Dendritic cell treated with granulocyte-macrophage colony-stimulating factor and Interleukin-4, amounts not matched to agents 40 ng/mL and 50 ng/mL, for 4 days (primary cell): ENCODE measurements at regions not wholly inside any gene's neighbourhood (a gene's known extent, or its start where the extent isn't known, plus 50 kb on each side); places are given as distances from the start of the nearest gene placed in this dataset.
"Not testable (repeated sequence)": the region's sequence is repeated elsewhere in the genome, so short reads cannot be mapped to it uniquely, and the experiment has no call there.

Experiments
- H3K27ac Mint-ChIP-seq: one replicate; pipeline ENCODE4 v1.8.0; 2022; ENCODE audit warnings: mild to moderate bottlenecking, mixed read lengths
- H3K27me3 Mint-ChIP-seq: one replicate; pipeline ENCODE4 v1.8.0; 2022; ENCODE audit warnings: mild to moderate bottlenecking, mixed read lengths
- H3K36me3 Mint-ChIP-seq: one replicate; pipeline ENCODE4 v1.8.0; 2022; ENCODE audit warnings: low read depth, mixed read lengths
- H3K4me1 Mint-ChIP-seq: one replicate; pipeline ENCODE4 v1.8.0; 2022; ENCODE audit warnings: low read depth, mixed read lengths
- H3K4me3 Mint-ChIP-seq: one replicate; pipeline ENCODE4 v1.8.0; 2022; ENCODE audit warnings: mild to moderate bottlenecking, moderate library complexity, mixed read lengths
- H3K9me3 Mint-ChIP-seq: one replicate; pipeline ENCODE4 v1.8.0; 2022; ENCODE audit warnings: mixed read lengths
- intact Hi-C: fragments of 100-400 bp; cut with micrococcal nuclease; formaldehyde crosslinking; loops from one replicate; pipeline ENCODE4 v1.15.0; 2022

DNA sequence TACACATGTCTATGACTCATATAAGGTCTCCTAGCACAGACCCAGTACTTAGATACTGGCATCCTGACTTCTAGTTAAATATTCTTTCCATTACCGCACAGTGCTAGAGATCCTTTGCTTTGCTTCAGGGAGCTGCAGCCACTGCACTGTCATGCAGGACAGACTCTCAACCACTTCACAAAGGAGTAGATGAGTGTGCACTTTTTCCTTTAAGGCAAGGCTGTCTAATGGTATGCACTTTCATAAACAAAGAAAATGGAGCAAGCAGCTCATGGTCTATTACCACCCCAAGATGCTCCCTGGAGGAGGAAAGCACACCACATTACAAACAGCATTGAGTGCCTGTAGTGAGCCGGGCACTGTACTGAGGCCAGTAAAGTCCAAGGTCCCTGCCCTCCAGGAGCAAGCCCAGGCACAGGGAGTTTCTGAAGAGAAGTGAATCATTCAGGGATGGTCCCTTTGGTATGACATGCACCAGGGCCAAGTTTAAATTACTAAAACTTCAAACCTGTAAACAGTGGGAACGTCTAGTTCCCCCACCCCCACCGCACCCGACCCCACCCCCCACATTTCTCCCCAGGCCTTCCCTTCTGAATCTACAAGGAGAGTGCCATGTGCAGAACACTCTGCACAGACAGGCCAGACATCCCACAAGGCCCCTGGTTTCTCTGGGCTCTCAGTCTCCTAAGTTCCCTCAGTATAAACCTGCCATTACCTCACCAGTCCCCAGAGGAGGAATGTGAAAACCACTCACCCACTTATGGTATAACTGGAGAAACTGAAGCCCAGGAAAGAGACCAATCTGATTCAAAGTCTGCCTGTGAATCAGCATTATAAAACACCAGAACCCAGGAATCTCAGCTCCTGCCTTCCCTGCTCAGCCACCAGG, 107.8 kb upstream of the BCL6 start:
- Mint-ChIP-seq H3K4me3 (no peak overlapping the region), H3K4me1 (peaks cover 33% of the 10 kb centered on the region), H3K27me3 (no peaks in the 10 kb centered on the region), H3K27ac (peak overlapping the region; percentile 37), H3K36me3 (no peaks in the 10 kb centered on the region), H3K9me3 (no peaks in the 10 kb centered on the region)
- intact Hi-C loops: no loop called here

DNA sequence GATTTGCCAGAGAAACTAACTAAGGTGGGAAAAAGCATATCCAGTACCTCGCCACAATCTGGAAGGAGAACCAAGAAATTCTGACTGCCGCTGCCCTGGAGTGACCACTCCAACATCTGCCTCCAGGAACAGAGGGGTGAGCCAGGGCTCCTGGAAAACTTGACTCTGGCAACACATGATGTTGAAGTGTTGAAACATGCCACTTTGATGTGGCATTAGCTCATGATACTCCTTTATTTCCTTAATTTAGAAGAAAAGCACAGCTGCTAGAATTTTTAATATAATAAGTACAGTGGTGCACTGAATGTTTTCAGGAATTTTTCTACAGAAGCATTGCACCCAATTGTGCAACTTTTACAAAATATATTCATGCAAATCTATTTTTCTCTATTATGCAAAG, 109.9 kb upstream of the BCL6 start:
- Mint-ChIP-seq H3K9me3 (no peaks in the 10 kb centered on the region), H3K27ac (no peak overlapping the region), H3K36me3 (no peaks in the 10 kb centered on the region), H3K4me1 (peaks cover 28% of the 10 kb centered on the region), H3K27me3 (no peaks in the 10 kb centered on the region), H3K4me3 (no peak overlapping the region)
- intact Hi-C loops: no loop called here

DNA sequence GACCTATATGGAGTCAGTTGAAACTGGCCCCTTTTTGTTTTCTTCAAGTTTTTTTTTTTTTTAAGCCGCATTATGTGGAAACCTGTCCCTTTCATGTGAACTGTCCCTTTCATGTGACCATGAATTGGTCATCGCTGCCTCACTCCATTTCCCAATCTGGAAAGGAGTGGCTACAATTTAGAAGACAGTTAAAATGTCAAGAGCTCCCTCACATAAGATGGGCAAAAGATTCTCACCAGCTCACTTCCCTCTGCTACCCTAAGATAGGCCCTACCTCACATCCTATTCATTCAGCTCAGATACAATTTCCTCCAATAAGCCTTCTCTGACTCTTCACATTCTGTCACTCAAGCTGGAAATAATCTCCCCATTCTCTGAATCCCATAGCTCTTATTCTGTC, 111.3 kb upstream of the BCL6 start:
- peaks cover 17% of the 10 kb centered on the region for H3K4me1 Mint-ChIP-seq
- H3K4me3 Mint-ChIP-seq: no peak overlapping the region
- H3K27ac Mint-ChIP-seq: no peak overlapping the region
- H3K9me3 Mint-ChIP-seq: peaks cover 10% of the 10 kb centered on the region
- intact Hi-C loops: no loop called here
- no peaks in the 10 kb centered on the region for H3K36me3 Mint-ChIP-seq
- H3K27me3 Mint-ChIP-seq: no peaks in the 10 kb centered on the region

DNA sequence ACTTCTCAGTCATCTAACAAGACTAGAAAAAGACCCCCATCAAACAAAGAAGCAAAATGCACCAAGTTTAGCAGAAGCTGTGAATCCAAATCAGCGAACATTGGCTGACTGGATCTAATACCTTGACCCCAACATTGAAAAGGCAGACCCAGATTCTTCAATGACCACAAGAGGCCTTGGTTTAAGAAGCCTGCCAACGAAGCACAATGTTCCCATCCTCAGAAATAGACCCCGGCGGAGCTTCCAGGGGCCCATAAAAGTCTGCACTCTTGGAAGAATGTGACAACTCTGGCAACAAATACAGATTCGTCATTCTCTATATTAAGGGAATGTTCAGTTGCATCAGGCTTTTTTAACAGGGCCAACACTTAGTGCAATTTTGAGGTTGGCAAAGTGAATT, 112.8 kb upstream of the BCL6 start:
- intact Hi-C loops: no loop called here
- peaks cover 16% of the 10 kb centered on the region for H3K9me3 Mint-ChIP-seq
- no peak overlapping the region for H3K27ac Mint-ChIP-seq
- no peaks in the 10 kb centered on the region for H3K36me3 Mint-ChIP-seq
- peaks cover 17% of the 10 kb centered on the region for H3K4me1 Mint-ChIP-seq
- H3K4me3 Mint-ChIP-seq: no peak overlapping the region
- no peaks in the 10 kb centered on the region for H3K27me3 Mint-ChIP-seq

DNA sequence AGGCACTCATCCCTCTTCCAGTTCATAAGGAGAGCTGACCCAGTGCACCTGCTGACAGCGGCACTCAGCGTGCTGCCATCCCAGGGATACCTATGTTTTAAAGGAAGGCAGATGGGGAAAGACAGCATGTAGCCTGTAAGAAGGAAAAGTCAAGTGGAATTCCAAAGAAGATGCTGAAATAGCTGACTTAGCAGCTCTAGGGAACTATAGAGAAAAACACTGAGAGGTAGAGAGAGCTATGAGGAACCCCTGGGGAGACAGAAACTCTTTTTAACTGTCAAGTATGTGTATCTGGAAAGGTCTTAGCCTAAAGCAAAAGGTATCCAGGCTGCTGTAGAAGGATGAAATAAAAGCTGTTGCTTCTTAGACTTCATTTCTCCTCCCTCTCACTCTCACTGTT, 113.4 kb upstream of the BCL6 start:
- Mint-ChIP-seq H3K36me3 (no peaks in the 10 kb centered on the region), H3K4me3 (no peak overlapping the region), H3K27me3 (no peaks in the 10 kb centered on the region), H3K4me1 (peaks cover 11% of the 10 kb centered on the region), H3K9me3 (peaks cover 16% of the 10 kb centered on the region), H3K27ac (no peak overlapping the region)
- intact Hi-C loops: no loop called here

DNA sequence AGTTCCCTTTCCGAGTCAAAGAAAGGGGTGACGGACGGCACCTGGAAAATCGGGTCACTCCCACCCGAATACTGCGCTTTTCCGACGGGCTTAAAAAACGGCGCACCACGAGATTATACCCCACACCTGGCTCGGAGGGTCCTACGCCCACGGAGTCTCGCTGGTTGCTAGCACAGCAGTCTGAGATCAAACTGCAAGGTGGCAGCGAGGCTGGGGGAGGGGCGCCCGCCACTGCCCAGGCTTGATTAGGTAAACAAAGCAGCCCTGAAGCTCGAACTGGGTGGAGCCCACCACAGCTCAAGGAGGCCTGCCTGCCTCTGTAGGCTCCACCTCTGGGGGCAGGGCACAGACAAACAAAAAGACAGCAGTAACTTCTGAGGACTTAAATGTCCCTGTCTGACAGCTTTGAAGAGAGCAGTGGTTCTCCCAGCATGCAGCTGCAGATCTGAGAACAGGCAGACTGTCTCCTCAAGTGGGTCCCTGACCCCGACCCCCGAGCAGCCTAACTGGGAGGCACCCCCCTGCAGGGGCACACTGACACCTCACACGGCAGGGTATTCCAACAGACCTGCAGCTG, 117.5 kb upstream of the BCL6 start:
- intact Hi-C loops, H3K36me3 Mint-ChIP-seq, H3K27ac Mint-ChIP-seq, H3K4me1 Mint-ChIP-seq, H3K27me3 Mint-ChIP-seq: not testable (repeated sequence)
- Mint-ChIP-seq H3K9me3 (peaks cover 16% of the 10 kb centered on the region), H3K4me3 (peak overlapping the region; percentile 46)

DNA sequence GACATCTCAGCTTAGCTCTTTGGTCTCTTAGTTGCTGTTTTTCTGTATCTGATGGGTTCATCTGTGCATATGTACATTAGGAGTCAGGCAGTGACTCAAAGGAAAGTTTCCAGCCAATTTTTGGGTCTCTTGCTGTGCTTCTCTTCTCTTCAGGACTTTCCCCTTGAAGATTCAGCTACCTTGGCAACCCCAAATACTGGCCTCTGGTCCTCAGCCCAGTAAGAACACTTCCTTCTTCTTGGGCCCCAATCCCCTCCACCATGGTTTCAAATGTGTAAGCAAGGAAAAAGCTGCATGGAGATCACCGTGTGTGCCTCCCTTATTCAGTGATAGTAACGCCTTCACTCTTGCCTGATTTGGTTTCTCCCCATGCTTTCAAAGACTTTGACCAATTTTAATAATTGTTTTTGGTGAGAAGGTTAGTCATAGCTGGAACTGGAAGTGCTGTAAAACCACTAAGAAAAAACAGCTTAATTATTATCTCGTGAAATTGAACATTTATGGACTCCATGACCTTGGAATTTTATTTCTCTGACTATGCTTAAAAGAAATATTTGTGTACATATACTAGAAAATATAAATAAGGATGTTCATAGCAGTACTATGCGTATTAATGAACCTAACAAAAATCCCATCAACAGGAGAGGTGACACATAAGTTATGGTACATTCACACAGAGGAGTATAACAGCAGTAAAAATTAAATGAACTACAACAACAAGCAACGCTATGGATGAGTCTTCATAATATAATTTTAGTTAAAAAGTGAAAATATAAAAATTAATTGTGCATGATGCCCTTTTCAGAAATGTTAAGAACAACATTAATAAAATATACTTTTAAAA, 125.3 kb upstream of the BCL6 start:
- Mint-ChIP-seq H3K9me3 (no peaks in the 10 kb centered on the region), H3K4me1 (no peaks in the 10 kb centered on the region), H3K27ac (no peak overlapping the region), H3K36me3 (no peaks in the 10 kb centered on the region), H3K4me3 (no peak overlapping the region), H3K27me3 (no peaks in the 10 kb centered on the region)
- intact Hi-C loops: no loop called here

DNA sequence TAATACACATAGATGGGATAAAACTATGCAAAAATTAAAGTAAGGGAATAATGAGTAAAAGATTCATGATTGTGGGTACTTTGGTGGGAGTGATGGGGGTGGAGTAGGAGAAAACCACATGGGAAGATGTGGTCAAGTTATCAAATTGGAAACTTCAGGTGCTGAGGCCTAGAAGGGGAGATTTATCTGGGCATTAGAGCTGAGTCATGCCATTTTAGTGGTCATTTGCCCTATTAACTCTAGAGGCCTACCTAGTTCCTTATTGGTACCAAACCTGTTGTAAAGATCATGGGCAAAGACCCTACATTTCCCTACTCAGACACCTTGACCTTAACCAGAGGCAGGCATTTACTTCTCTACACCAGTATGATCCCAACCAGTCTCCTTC, 125.9 kb upstream of the BCL6 start:
- no peaks in the 10 kb centered on the region for H3K27me3 Mint-ChIP-seq
- no peaks in the 10 kb centered on the region for H3K36me3 Mint-ChIP-seq
- H3K27ac Mint-ChIP-seq: no peak overlapping the region
- no peaks in the 10 kb centered on the region for H3K9me3 Mint-ChIP-seq
- intact Hi-C loops: no loop called here
- no peak overlapping the region for H3K4me3 Mint-ChIP-seq
- peaks cover 4% of the 10 kb centered on the region for H3K4me1 Mint-ChIP-seq

DNA sequence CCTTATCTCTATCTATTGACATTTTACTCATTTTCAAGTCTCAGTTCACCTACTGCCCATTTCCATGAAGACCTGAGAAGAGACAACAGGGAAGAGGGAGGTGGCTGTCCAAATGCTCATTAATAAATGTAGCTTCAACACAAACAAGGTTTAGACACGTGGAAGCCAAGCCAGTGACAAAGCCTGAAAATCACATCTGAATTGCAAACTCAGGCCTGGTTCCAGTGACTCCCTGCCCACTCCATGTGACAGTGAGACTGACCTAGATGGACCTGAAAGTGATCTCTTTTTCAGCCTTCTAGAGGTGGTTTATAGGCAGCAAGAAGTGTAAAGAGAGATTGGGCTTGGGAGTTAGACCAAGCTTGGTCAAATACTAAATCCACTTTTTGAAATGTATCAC, 126.6 kb upstream of the BCL6 start:
- no peak overlapping the region for H3K27ac Mint-ChIP-seq
- H3K9me3 Mint-ChIP-seq: no peaks in the 10 kb centered on the region
- H3K4me3 Mint-ChIP-seq: no peak overlapping the region
- H3K4me1 Mint-ChIP-seq: peaks cover 5% of the 10 kb centered on the region
- no peaks in the 10 kb centered on the region for H3K27me3 Mint-ChIP-seq
- intact Hi-C loops: no loop called here
- no peaks in the 10 kb centered on the region for H3K36me3 Mint-ChIP-seq

DNA sequence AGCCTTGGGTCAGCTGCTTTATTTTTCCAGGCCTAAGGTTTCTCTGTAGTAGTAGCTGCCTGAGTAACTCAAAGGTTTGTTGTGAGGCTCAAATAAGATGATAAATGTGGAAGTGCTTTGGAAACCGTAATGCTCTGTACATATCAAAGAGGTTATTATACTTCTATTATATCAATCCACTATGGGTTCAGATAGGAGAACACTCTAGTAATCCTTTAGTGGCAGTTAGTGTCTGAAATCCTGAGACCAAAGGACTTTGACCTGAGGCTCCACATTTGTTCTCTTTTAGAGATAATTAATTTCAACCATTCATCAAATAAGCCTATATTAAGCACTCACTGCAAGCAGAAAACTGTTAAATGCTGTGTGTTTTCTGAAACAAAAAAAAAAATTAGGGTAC, 128.6 kb upstream of the BCL6 start:
- no peak overlapping the region for H3K27ac Mint-ChIP-seq
- no peaks in the 10 kb centered on the region for H3K9me3 Mint-ChIP-seq
- H3K27me3 Mint-ChIP-seq: no peaks in the 10 kb centered on the region
- H3K4me3 Mint-ChIP-seq: no peak overlapping the region
- H3K36me3 Mint-ChIP-seq: no peaks in the 10 kb centered on the region
- peaks cover 5% of the 10 kb centered on the region for H3K4me1 Mint-ChIP-seq
- intact Hi-C loops: no loop called here

DNA sequence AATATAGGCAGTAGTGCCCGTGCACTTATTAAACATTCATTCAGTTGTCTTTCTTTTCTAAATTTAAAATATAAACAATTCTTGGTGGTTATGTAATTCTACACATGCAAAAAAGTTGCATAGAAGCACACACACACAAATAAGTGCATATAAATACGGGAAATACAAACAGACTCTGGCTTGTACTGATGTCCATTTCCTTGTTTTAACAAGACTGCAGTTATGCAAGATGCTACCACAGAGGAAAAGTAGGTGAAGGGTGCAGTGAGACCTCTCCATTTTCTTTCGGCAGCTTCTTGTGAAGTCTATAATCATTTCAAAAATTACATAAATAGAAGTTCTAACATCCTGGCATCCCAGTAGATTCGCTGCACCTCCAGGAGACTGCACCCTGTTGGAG, 130.6 kb upstream of the BCL6 start:
- Mint-ChIP-seq H3K4me1 (peaks cover 5% of the 10 kb centered on the region), H3K27ac (no peak overlapping the region), H3K9me3 (no peaks in the 10 kb centered on the region), H3K4me3 (no peak overlapping the region), H3K36me3 (no peaks in the 10 kb centered on the region), H3K27me3 (no peaks in the 10 kb centered on the region)
- intact Hi-C loops: no loop called here

DNA sequence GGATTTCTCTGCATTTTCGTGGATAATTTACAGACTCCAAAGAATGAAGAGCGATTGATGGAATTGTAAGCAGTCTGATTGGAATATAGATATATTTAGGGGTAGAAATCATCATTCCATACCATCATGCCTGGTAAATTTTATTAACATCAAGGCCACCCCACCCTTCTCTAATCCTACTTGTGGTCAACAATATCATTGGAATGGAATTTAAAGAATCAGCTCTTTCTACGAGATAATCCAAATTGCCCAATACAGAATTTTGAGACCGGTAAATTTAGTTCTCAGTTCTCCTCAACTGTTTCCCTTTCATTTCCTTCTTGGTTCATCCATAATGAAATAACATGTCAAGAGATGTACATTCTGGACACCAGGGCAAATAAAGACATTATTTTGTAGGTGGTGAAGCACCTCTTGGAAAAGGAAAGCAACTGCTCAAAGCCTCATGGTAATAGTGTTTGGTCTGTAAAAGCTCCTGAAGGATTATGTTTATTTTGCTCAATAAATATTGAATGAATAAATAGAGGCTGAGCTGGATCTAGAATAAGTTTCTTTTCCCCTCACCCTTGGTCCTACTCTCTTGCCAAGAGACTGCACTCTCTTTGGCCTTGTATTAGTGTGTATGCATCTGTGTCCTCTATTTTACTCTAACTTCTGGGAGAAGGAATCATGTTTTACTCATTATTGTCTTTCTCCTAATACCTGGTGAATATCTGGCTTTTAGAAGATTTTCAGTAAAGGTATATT, 133.7 kb upstream of the BCL6 start:
- Mint-ChIP-seq H3K4me3 (no peak overlapping the region), H3K4me1 (peaks cover 5% of the 10 kb centered on the region), H3K9me3 (no peaks in the 10 kb centered on the region), H3K27me3 (no peaks in the 10 kb centered on the region), H3K27ac (no peak overlapping the region), H3K36me3 (no peaks in the 10 kb centered on the region)
- intact Hi-C loops: no loop called here

DNA sequence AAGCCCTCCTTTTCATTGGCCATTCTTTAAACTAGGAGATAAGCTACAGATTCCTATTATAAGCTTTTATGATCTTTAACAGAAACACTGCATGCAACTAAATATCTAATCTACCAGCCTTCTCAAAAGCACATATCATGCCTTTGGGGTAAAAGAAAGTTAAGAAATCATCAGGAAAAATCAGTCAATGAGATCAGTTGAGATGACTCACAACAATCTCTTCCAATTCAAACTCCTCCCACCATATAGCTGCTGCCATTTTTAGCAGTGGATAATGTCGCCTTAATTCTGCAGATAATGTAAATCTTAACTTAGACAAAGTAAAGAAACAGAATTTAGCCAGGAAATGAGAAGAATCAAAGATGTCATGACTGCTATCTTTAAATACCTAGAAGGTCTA, 135.2 kb upstream of the BCL6 start:
- Mint-ChIP-seq H3K36me3 (no peaks in the 10 kb centered on the region), H3K4me3 (no peak overlapping the region), H3K9me3 (peaks cover 2% of the 10 kb centered on the region), H3K27ac (no peak overlapping the region), H3K27me3 (no peaks in the 10 kb centered on the region), H3K4me1 (peaks cover 5% of the 10 kb centered on the region)
- intact Hi-C loops: no loop called here

DNA sequence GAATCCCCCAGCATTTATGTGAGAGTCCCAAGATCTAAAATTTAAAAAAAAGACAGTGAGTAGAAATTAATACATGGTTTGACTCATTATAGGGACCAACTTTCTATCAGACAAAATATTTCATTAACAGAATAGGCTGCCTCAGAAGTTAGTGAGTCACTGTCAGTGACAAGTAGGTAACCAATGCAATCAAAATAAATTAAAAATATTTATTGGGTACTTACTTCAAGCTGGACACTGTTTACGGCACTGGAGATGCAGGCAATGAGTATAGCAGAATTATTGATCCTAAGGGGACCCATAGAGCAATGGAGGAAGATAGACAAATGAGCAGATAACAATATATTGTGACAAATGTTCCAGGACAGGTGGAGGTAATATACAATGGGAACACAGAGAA, 135.6 kb upstream of the BCL6 start:
- Mint-ChIP-seq H3K36me3 (no peaks in the 10 kb centered on the region), H3K27ac (no peak overlapping the region)

More for the DNA sequence above, 135.6 kb upstream of the BCL6 start:
- Mint-ChIP-seq H3K4me1 (peaks cover 4% of the 10 kb centered on the region), H3K9me3 (peaks cover 6% of the 10 kb centered on the region), H3K4me3 (no peak overlapping the region), H3K27me3 (no peaks in the 10 kb centered on the region)
- intact Hi-C loops: no loop called here
